ENCODE measurements at regions not wholly inside any gene's neighbourhood (a gene's known extent, or its start where the extent isn't known, plus 50 kb on each side); places are given as distances from the start of the nearest gene placed in this dataset.

GRCh38 chr10:131731780-131732630 lies 168.8 kb upstream of the PPP2R2D start:
- H3K4me3 ChIP-seq, result no peak overlapping the region
- peak in 1 of 5 donors; percentile 8 for DNase-seq
- intact Hi-C loops (cut with DNase I), result no loop called here
- no peaks in the 10 kb centered on the region for H3K4me1 ChIP-seq (ENCODE audit: insufficient read depth)
- no peaks in the 10 kb centered on the region for H3K27me3 ChIP-seq
- TF ChIP-seq EP300 (IDR thresholded peaks at IDR 0.05) (no peak), POLR2A (IDR thresholded peaks at IDR 0.05) (no peak)
- TF ChIP-seq, protein P1, sequence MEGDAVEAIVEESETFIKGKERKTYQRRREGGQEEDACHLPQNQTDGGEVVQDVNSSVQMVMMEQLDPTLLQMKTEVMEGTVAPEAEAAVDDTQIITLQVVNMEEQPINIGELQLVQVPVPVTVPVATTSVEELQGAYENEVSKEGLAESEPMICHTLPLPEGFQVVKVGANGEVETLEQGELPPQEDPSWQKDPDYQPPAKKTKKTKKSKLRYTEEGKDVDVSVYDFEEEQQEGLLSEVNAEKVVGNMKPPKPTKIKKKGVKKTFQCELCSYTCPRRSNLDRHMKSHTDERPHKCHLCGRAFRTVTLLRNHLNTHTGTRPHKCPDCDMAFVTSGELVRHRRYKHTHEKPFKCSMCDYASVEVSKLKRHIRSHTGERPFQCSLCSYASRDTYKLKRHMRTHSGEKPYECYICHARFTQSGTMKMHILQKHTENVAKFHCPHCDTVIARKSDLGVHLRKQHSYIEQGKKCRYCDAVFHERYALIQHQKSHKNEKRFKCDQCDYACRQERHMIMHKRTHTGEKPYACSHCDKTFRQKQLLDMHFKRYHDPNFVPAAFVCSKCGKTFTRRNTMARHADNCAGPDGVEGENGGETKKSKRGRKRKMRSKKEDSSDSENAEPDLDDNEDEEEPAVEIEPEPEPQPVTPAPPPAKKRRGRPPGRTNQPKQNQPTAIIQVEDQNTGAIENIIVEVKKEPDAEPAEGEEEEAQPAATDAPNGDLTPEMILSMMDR (IDR thresholded peaks at IDR 0.05), result no peak
- 84 to 95% (median 87%) methylated on average over 9 of the region's 9 CpGs for WGBS, 3 donors
- no peak overlapping the region for H3K27ac ChIP-seq
- H3K9me3 ChIP-seq, result no peaks in the 10 kb centered on the region
- H3K36me3 ChIP-seq, result no peaks in the 10 kb centered on the region

GRCh38 chr10:131732631-131733127 lies 168.1 kb upstream of the PPP2R2D start:
- Histone ChIP-seq H3K9me3 (no peaks in the 10 kb centered on the region), H3K4me1 (ENCODE audit: insufficient read depth) (no peaks in the 10 kb centered on the region), H3K27me3 (no peaks in the 10 kb centered on the region), H3K4me3 (no peak overlapping the region), H3K27ac (no peak overlapping the region), H3K36me3 (no peaks in the 10 kb centered on the region)
- no peak for DNase-seq
- intact Hi-C loops (cut with DNase I), result no loop called here
- WGBS, 3 donors, result 82 to 86% (median 85%) methylated on average over 5 of the region's 5 CpGs
- TF ChIP-seq, protein P1 (IDR thresholded peaks at IDR 0.05), result no peak
- no peak for TF ChIP-seq EP300 (IDR thresholded peaks at IDR 0.05)
- no peak for TF ChIP-seq POLR2A (IDR thresholded peaks at IDR 0.05)

DNA sequence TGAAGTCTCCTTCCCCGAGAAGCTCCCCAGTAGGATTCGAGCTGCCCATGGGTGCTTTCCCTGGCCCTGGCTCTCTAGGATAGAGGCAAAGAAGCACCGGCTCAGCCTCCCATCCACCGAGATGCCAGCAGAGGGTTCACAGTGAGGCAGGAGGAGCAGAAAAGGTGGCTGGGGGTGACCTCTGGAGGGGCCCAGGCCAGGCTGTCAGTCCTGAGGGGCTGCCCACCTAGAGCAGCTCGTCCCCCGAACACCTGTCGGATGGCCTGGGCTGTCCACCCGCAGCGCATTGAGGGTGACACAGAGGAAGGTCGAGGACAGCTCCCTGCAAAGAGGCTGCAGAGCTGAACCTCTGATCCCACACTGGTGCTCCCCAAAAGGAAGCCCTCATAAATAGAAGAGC lies 167.2 kb upstream of the PPP2R2D start:
- no peak overlapping the region for H3K27ac ChIP-seq
- no peaks in the 10 kb centered on the region for H3K27me3 ChIP-seq
- H3K4me1 ChIP-seq (ENCODE audit: insufficient read depth), result no peaks in the 10 kb centered on the region
- DNase-seq, result peak in 1 of 5 donors; percentile 7
- no peaks in the 10 kb centered on the region for H3K36me3 ChIP-seq
- no peak overlapping the region for H3K4me3 ChIP-seq
- 77 to 86% (median 79%) methylated on average over 10 of the region's 10 CpGs for WGBS, 3 donors
- TF ChIP-seq POLR2A (IDR thresholded peaks at IDR 0.05) (no peak), EP300 (IDR thresholded peaks at IDR 0.05) (no peak)
- TF ChIP-seq, protein P1 (IDR thresholded peaks at IDR 0.05), result no peak
- intact Hi-C loops (cut with DNase I), result no loop called here
- H3K9me3 ChIP-seq, result no peaks in the 10 kb centered on the region

DNA sequence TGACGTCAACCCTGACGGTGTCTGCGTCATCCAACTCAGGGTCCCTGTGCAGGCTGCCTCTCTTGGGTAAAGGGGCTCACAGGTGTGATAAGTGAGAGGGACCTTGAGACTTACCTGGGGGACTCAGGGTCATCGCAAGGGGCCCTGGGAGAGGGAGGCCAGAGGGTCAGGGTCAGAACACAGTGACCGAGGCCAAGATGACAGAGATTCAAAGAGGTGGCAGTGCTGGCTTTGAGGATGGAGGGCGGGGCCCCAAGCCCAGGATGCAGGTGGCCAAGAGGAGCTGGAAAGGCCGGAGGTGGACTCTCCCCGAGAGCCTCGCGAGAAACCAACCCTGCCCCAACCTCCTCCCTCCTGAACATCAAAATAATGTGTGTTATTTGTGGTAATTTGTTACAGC lies 165.2 kb upstream of the PPP2R2D start:
- no peaks in the 10 kb centered on the region for H3K36me3 ChIP-seq
- no peak overlapping the region for H3K27ac ChIP-seq
- no peaks in the 10 kb centered on the region for H3K9me3 ChIP-seq
- DNase-seq, result no peak
- no peaks in the 10 kb centered on the region for H3K4me1 ChIP-seq (ENCODE audit: insufficient read depth)
- no peak overlapping the region for H3K4me3 ChIP-seq
- intact Hi-C loops (cut with DNase I), result no loop called here
- no peaks in the 10 kb centered on the region for H3K27me3 ChIP-seq
- no peak for TF ChIP-seq EP300 (IDR thresholded peaks at IDR 0.05)
- no peak for TF ChIP-seq POLR2A (IDR thresholded peaks at IDR 0.05)
- TF ChIP-seq, protein P1 (IDR thresholded peaks at IDR 0.05), result no peak
- 77 to 88% (median 81%) methylated on average over 10 of the region's 10 CpGs for WGBS, 3 donors
